ENCODE measurements at regions not wholly inside any gene's neighbourhood (a gene's known extent, or its start where the extent isn't known, plus 50 kb on each side); places are given as distances from the start of the nearest gene placed in this dataset.

DNA sequence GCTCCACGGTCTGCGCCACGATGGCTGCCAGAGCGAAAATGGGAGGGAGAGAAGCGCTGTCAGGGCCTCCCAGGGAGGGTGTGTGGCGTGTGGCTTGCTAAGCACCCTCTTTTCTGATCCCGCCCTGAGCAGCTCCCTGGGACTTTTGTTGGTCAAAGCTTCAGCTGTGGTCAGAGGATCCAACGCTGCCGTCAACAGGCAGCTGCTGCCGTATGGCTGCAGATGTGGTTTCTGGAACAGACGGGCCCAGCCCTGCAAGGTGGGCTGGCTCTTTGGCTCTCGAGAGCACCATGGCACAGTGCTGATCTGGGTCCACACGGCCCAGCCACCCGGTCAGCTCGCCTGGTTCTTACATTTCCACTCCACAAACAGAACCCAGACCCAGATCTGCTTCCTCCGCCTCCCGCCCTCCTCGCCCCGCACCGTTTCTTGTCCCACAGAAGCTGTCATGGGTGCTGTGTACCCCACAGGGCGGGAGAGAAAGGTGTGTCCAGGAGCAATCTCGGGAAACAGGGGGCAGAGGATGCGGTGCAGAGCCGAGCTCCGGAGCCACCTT, 86.0 kb upstream of the BHLHE23 start:
- Histone ChIP-seq H3K36me3 (replicated peaks in 1 of 2; ENCODE audit: control insufficient read depth in 2 of 2, insufficient read depth in 2 of 2, low read length in 2 of 2) (no peaks in the 10 kb centered on the region), H3K27me3 (ENCODE audit: control insufficient read depth in 3 of 3, insufficient read depth in 3 of 3, low read depth in 1 of 3, low read length in 3 of 3) (peaks cover 0 to 89% (median 0%) of the 10 kb centered on the region in 3 experiments), H4K8ac (ENCODE audit: low read depth, low read length) (no peak overlapping the region), H2AFZ (ENCODE audit: low read length) (no peak overlapping the region), H3K27ac (replicated peaks; ENCODE audit: low read length) (no peak overlapping the region), H3K23ac (ENCODE audit: low read depth, low read length, poor library complexity) (no peak overlapping the region), H2BK12ac (ENCODE audit: low read length) (peak overlapping the region; percentile 41), H3K79me1 (ENCODE audit: low read depth, low read length) (peaks cover 2% of the 10 kb centered on the region), H3K18ac (ENCODE audit: low read length) (peak overlapping the region; percentile 64), H3K4me2 (ENCODE audit: insufficient read depth, low read length, poor library complexity, severe bottlenecking) (no peak overlapping the region), H2BK120ac (ENCODE audit: low read depth, low read length) (no peak overlapping the region), H3K4me3 (ENCODE audit: low read length in 2 of 2) (peak overlapping the region in 1 of 2 donors; percentile 48), H2BK15ac (ENCODE audit: low read length) (no peak overlapping the region), H3K4ac (ENCODE audit: low read length) (no peak overlapping the region), H3K9ac (ENCODE audit: low read depth, low read length, poor library complexity) (no peak overlapping the region), H2BK5ac (ENCODE audit: low read length) (no peak overlapping the region), H2AK5ac (ENCODE audit: low read depth, low read length) (peak overlapping the region; percentile 61), H3K14ac (ENCODE audit: low read length) (peak overlapping the region; percentile 89), H4K91ac (ENCODE audit: low read depth, low read length, poor library complexity) (no peak overlapping the region), H3K4me1 (ENCODE audit: control insufficient read depth in 2 of 2, insufficient read depth in 1 of 2, low read depth in 1 of 2, low read length in 2 of 2) (no peaks in the 10 kb centered on the region), H3K9me3 (replicated peaks in 1 of 2; ENCODE audit: control insufficient read depth in 2 of 2, insufficient read depth in 1 of 2, low read depth in 1 of 2, low read length in 2 of 2) (no peaks in the 10 kb centered on the region)
- WGBS, 2 donors (ENCODE audit: extremely low coverage in 2 of 2, insufficient read length in 2 of 2, insufficient replicate concordance in 1 of 2) = no CpG with 5 or more reads among the region's 25 CpGs
- no peak for DNase-seq (ENCODE audit: low spot score)

- no peaks in the 10 kb centered on the region for H3K9me3 ChIP-seq (replicated peaks in 1 of 2; ENCODE audit: control insufficient read depth in 2 of 2, insufficient read depth in 1 of 2, low read depth in 1 of 2, low read length in 2 of 2)
- H2BK15ac ChIP-seq (ENCODE audit: low read length) = no peak overlapping the region
- no peak overlapping the region for H3K14ac ChIP-seq (ENCODE audit: low read length)
- no peak overlapping the region for H3K18ac ChIP-seq (ENCODE audit: low read length)
- H3K4me1 ChIP-seq (ENCODE audit: control insufficient read depth in 2 of 2, insufficient read depth in 1 of 2, low read depth in 1 of 2, low read length in 2 of 2) = no peaks in the 10 kb centered on the region
- H3K36me3 ChIP-seq (replicated peaks in 1 of 2; ENCODE audit: control insufficient read depth in 2 of 2, insufficient read depth in 2 of 2, low read length in 2 of 2) = no peaks in the 10 kb centered on the region
- no peak overlapping the region for H3K27ac ChIP-seq (replicated peaks; ENCODE audit: low read length)
- no peak overlapping the region for H2AFZ ChIP-seq (ENCODE audit: low read length)
- H2BK5ac ChIP-seq (ENCODE audit: low read length) = no peak overlapping the region
- no peak overlapping the region for H3K4me2 ChIP-seq (ENCODE audit: insufficient read depth, low read length, poor library complexity, severe bottlenecking)
- no peak overlapping the region for H4K91ac ChIP-seq (ENCODE audit: low read depth, low read length, poor library complexity)
- H2BK12ac ChIP-seq (ENCODE audit: low read length) = peak overlapping the region; percentile 24
- H3K4ac ChIP-seq (ENCODE audit: low read length) = no peak overlapping the region
- peaks cover 2% of the 10 kb centered on the region for H3K79me1 ChIP-seq (ENCODE audit: low read depth, low read length)
- no peak for DNase-seq (ENCODE audit: low spot score)
- H3K4me3 ChIP-seq (ENCODE audit: low read length in 2 of 2) = peak overlapping the region in 1 of 2 donors; percentile 32
- peaks cover 0 to 93% (median 0%) of the 10 kb centered on the region in 3 experiments for H3K27me3 ChIP-seq (ENCODE audit: control insufficient read depth in 3 of 3, insufficient read depth in 3 of 3, low read depth in 1 of 3, low read length in 3 of 3)
- peak overlapping the region; percentile 61 for H2AK5ac ChIP-seq (ENCODE audit: low read depth, low read length)
- H2BK120ac ChIP-seq (ENCODE audit: low read depth, low read length) = no peak overlapping the region
- H3K9ac ChIP-seq (ENCODE audit: low read depth, low read length, poor library complexity) = peak overlapping the region; percentile 50
- no peak overlapping the region for H4K8ac ChIP-seq (ENCODE audit: low read depth, low read length)
- WGBS, 2 donors (ENCODE audit: extremely low coverage in 2 of 2, insufficient read length in 2 of 2, insufficient replicate concordance in 1 of 2) = no CpG with 5 or more reads among the region's 31 CpGs
- no peak overlapping the region for H3K23ac ChIP-seq (ENCODE audit: low read depth, low read length, poor library complexity)
Observed at GRCh38 chr20:63091901-63092659, 85.3 kb upstream of the BHLHE23 start.

- no peak overlapping the region for H3K27ac ChIP-seq (replicated peaks; ENCODE audit: low read length)
- H2AK5ac ChIP-seq (ENCODE audit: low read depth, low read length) = peak overlapping the region; percentile 63
- peaks cover 0 to 93% (median 0%) of the 10 kb centered on the region in 3 experiments for H3K27me3 ChIP-seq (ENCODE audit: control insufficient read depth in 3 of 3, insufficient read depth in 3 of 3, low read depth in 1 of 3, low read length in 3 of 3)
- peaks cover 5% of the 10 kb centered on the region for H3K79me1 ChIP-seq (ENCODE audit: low read depth, low read length)
- no CpG with 5 or more reads among the region's 30 CpGs for WGBS, 2 donors (ENCODE audit: extremely low coverage in 2 of 2, insufficient read length in 2 of 2, insufficient replicate concordance in 1 of 2)
- H4K91ac ChIP-seq (ENCODE audit: low read depth, low read length, poor library complexity) = no peak overlapping the region
- H3K18ac ChIP-seq (ENCODE audit: low read length) = peak overlapping the region; percentile 90
- no peak overlapping the region for H3K4me2 ChIP-seq (ENCODE audit: insufficient read depth, low read length, poor library complexity, severe bottlenecking)
- peak overlapping the region; percentile 21 for H3K14ac ChIP-seq (ENCODE audit: low read length)
- H2BK120ac ChIP-seq (ENCODE audit: low read depth, low read length) = no peak overlapping the region
- H4K8ac ChIP-seq (ENCODE audit: low read depth, low read length) = no peak overlapping the region
- no peaks in the 10 kb centered on the region for H3K4me1 ChIP-seq (ENCODE audit: control insufficient read depth in 2 of 2, insufficient read depth in 1 of 2, low read depth in 1 of 2, low read length in 2 of 2)
- H2BK15ac ChIP-seq (ENCODE audit: low read length) = no peak overlapping the region
- H3K36me3 ChIP-seq (replicated peaks in 1 of 2; ENCODE audit: control insufficient read depth in 2 of 2, insufficient read depth in 2 of 2, low read length in 2 of 2) = no peaks in the 10 kb centered on the region
- H2BK12ac ChIP-seq (ENCODE audit: low read length) = peak overlapping the region; percentile 41
- H3K23ac ChIP-seq (ENCODE audit: low read depth, low read length, poor library complexity) = no peak overlapping the region
- peak overlapping the region; percentile 84 for H3K4ac ChIP-seq (ENCODE audit: low read length)
- no peaks in the 10 kb centered on the region for H3K9me3 ChIP-seq (replicated peaks in 1 of 2; ENCODE audit: control insufficient read depth in 2 of 2, insufficient read depth in 1 of 2, low read depth in 1 of 2, low read length in 2 of 2)
- H3K4me3 ChIP-seq (ENCODE audit: low read length in 2 of 2) = no peak overlapping the region
- H2AFZ ChIP-seq (ENCODE audit: low read length) = no peak overlapping the region
- H3K9ac ChIP-seq (ENCODE audit: low read depth, low read length, poor library complexity) = no peak overlapping the region
- H2BK5ac ChIP-seq (ENCODE audit: low read length) = peak overlapping the region; percentile 60
- DNase-seq (ENCODE audit: low spot score) = no peak
Observed at GRCh38 chr20:63090682-63091571, 84.2 kb upstream of the BHLHE23 start.

GRCh38 chr20:63090052-63090451, 83.3 kb upstream of the BHLHE23 start:
- no peak for DNase-seq (ENCODE audit: low spot score)
- Histone ChIP-seq H4K8ac (ENCODE audit: low read depth, low read length) (no peak overlapping the region), H3K18ac (ENCODE audit: low read length) (no peak overlapping the region), H3K27me3 (ENCODE audit: control insufficient read depth in 3 of 3, insufficient read depth in 3 of 3, low read depth in 1 of 3, low read length in 3 of 3) (peaks cover 0 to 93% (median 0%) of the 10 kb centered on the region in 3 experiments), H3K9ac (ENCODE audit: low read depth, low read length, poor library complexity) (no peak overlapping the region), H2AK5ac (ENCODE audit: low read depth, low read length) (no peak overlapping the region), H3K4ac (ENCODE audit: low read length) (no peak overlapping the region), H2BK5ac (ENCODE audit: low read length) (no peak overlapping the region), H3K79me1 (ENCODE audit: low read depth, low read length) (peaks cover 5% of the 10 kb centered on the region), H3K4me3 (ENCODE audit: low read length in 2 of 2) (no peak overlapping the region), H3K23ac (ENCODE audit: low read depth, low read length, poor library complexity) (no peak overlapping the region), H3K4me2 (ENCODE audit: insufficient read depth, low read length, poor library complexity, severe bottlenecking) (no peak overlapping the region), H3K27ac (replicated peaks; ENCODE audit: low read length) (no peak overlapping the region), H3K9me3 (replicated peaks in 1 of 2; ENCODE audit: control insufficient read depth in 2 of 2, insufficient read depth in 1 of 2, low read depth in 1 of 2, low read length in 2 of 2) (no peaks in the 10 kb centered on the region), H2BK15ac (ENCODE audit: low read length) (no peak overlapping the region), H4K91ac (ENCODE audit: low read depth, low read length, poor library complexity) (no peak overlapping the region), H2BK12ac (ENCODE audit: low read length) (no peak overlapping the region), H2AFZ (ENCODE audit: low read length) (no peak overlapping the region), H2BK120ac (ENCODE audit: low read depth, low read length) (no peak overlapping the region), H3K4me1 (ENCODE audit: control insufficient read depth in 2 of 2, insufficient read depth in 1 of 2, low read depth in 1 of 2, low read length in 2 of 2) (no peaks in the 10 kb centered on the region), H3K14ac (ENCODE audit: low read length) (peak overlapping the region; percentile 63), H3K36me3 (replicated peaks in 1 of 2; ENCODE audit: control insufficient read depth in 2 of 2, insufficient read depth in 2 of 2, low read length in 2 of 2) (no peaks in the 10 kb centered on the region)
- no CpG with 5 or more reads among the region's 7 CpGs for WGBS, 2 donors (ENCODE audit: extremely low coverage in 2 of 2, insufficient read length in 2 of 2, insufficient replicate concordance in 1 of 2)

All from neuronal stem cell (in vitro differentiated cells).